ENCODE measurements at regions not wholly inside any gene's neighbourhood (a gene's known extent, or its start where the extent isn't known, plus 50 kb on each side); places are given as distances from the start of the nearest gene placed in this dataset.

DNA sequence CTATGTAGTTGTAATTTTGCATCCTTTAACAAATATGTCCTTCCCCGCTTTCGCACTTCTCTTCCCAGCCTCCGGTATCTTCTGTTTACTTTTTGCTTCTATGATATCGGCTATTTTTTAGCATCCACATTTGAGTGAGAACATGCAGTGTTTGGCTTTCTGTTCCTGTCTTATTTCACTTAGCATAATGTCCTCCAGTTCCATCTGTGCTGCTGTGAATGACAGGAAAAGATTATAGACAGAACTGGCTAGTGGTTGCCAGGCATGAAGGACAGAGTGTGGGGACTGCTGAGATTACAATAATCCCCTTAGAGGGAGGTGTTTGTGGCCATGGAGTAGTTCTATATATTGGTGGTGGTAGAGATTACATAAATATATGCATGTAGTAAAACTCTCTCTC is 588.6 kb downstream of the NLGN4X start:
- Histone ChIP-seq H3K9ac (ENCODE audit: low read length) (no peak overlapping the region), H2AFZ (ENCODE audit: low read depth, low read length) (no peak overlapping the region), H3K9me2 (ENCODE audit: insufficient read depth, low read length) (no peaks in the 10 kb centered on the region), H3K4me2 (ENCODE audit: low read length) (no peak overlapping the region), H4K20me1 (ENCODE audit: insufficient read depth) (no peaks in the 10 kb centered on the region), H3K27me3 (ENCODE audit: insufficient read depth, low read depth, low read length) (no peaks in the 10 kb centered on the region), H3K4me3 (ENCODE audit: low read length) (no peak overlapping the region), H3K9me3 (ENCODE audit: low read length) (no peaks in the 10 kb centered on the region), H3K79me2 (replicated peaks; ENCODE audit: insufficient read depth, low read length) (no peaks in the 10 kb centered on the region), H3K27ac (ENCODE audit: low read length) (no peak overlapping the region), H3F3A (ENCODE audit: insufficient read depth, low read length, poor library complexity, severe bottlenecking) (no peaks in the 10 kb centered on the region), H3K36me3 (ENCODE audit: insufficient read depth, low read length) (no peaks in the 10 kb centered on the region)
- TF ChIP-seq SMC3 (conservative IDR thresholded peaks at IDR 0.05; ENCODE audit: poor library complexity) (no peak), POLR2AphosphoS5 (IDR thresholded peaks at IDR 0.05) (no peak), TAF1 (IDR thresholded peaks at IDR 0.05; ENCODE audit: low read depth) (no peak), EP300 (conservative IDR thresholded peaks at IDR 0.05; ENCODE audit: poor library complexity, severe bottlenecking) (no peak), MXI1 (conservative IDR thresholded peaks at IDR 0.05; ENCODE audit: poor library complexity, severe bottlenecking) (no peak), RAD21 (conservative IDR thresholded peaks at IDR 0.05) (no peak), EZH2 (IDR thresholded peaks at IDR 0.05; ENCODE audit: borderline replicate concordance, insufficient read depth, low read length, poor library complexity, severe bottlenecking) (no peak)
- TF ChIP-seq, protein P1, sequence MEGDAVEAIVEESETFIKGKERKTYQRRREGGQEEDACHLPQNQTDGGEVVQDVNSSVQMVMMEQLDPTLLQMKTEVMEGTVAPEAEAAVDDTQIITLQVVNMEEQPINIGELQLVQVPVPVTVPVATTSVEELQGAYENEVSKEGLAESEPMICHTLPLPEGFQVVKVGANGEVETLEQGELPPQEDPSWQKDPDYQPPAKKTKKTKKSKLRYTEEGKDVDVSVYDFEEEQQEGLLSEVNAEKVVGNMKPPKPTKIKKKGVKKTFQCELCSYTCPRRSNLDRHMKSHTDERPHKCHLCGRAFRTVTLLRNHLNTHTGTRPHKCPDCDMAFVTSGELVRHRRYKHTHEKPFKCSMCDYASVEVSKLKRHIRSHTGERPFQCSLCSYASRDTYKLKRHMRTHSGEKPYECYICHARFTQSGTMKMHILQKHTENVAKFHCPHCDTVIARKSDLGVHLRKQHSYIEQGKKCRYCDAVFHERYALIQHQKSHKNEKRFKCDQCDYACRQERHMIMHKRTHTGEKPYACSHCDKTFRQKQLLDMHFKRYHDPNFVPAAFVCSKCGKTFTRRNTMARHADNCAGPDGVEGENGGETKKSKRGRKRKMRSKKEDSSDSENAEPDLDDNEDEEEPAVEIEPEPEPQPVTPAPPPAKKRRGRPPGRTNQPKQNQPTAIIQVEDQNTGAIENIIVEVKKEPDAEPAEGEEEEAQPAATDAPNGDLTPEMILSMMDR (IDR thresholded peaks at IDR 0.05; ENCODE audit: poor library complexity, severe bottlenecking) = no peak
- TF ChIP-seq, protein P2, sequence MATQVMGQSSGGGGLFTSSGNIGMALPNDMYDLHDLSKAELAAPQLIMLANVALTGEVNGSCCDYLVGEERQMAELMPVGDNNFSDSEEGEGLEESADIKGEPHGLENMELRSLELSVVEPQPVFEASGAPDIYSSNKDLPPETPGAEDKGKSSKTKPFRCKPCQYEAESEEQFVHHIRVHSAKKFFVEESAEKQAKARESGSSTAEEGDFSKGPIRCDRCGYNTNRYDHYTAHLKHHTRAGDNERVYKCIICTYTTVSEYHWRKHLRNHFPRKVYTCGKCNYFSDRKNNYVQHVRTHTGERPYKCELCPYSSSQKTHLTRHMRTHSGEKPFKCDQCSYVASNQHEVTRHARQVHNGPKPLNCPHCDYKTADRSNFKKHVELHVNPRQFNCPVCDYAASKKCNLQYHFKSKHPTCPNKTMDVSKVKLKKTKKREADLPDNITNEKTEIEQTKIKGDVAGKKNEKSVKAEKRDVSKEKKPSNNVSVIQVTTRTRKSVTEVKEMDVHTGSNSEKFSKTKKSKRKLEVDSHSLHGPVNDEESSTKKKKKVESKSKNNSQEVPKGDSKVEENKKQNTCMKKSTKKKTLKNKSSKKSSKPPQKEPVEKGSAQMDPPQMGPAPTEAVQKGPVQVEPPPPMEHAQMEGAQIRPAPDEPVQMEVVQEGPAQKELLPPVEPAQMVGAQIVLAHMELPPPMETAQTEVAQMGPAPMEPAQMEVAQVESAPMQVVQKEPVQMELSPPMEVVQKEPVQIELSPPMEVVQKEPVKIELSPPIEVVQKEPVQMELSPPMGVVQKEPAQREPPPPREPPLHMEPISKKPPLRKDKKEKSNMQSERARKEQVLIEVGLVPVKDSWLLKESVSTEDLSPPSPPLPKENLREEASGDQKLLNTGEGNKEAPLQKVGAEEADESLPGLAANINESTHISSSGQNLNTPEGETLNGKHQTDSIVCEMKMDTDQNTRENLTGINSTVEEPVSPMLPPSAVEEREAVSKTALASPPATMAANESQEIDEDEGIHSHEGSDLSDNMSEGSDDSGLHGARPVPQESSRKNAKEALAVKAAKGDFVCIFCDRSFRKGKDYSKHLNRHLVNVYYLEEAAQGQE (IDR thresholded peaks at IDR 0.05; ENCODE audit: borderline replicate concordance) = no peak

DNA sequence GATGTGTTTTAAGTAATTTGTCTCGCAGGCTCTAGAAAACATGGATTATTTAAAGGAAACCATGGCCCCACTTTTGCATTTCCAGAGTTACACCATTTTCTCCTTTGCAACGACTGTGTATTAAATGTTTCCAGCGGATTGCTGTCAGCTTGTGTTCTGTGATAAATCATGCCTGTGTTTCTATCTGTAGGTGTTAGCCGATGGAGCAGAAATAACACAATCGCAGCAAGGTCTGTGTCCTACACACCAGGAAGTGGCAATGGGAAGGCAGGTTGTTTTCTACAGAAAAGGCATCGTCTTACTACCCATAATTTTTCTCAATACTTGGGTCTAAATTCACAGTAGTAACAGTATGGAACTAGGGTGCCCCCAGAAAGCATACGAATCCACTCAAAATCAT is 590.1 kb downstream of the NLGN4X start:
- no peaks in the 10 kb centered on the region for H3K9me3 ChIP-seq (ENCODE audit: low read length)
- TF ChIP-seq TAF1 (IDR thresholded peaks at IDR 0.05; ENCODE audit: low read depth) = no peak
- no peak for TF ChIP-seq EP300 (conservative IDR thresholded peaks at IDR 0.05; ENCODE audit: poor library complexity, severe bottlenecking)
- no peak for TF ChIP-seq EZH2 (IDR thresholded peaks at IDR 0.05; ENCODE audit: borderline replicate concordance, insufficient read depth, low read length, poor library complexity, severe bottlenecking)
- TF ChIP-seq POLR2AphosphoS5 (IDR thresholded peaks at IDR 0.05) = no peak
- TF ChIP-seq, protein P1 (IDR thresholded peaks at IDR 0.05; ENCODE audit: poor library complexity, severe bottlenecking) = no peak
- TF ChIP-seq MXI1 (conservative IDR thresholded peaks at IDR 0.05; ENCODE audit: poor library complexity, severe bottlenecking) = no peak
- TF ChIP-seq SMC3 (conservative IDR thresholded peaks at IDR 0.05; ENCODE audit: poor library complexity) = no peak
- TF ChIP-seq, protein P2 (IDR thresholded peaks at IDR 0.05; ENCODE audit: borderline replicate concordance) = no peak
- TF ChIP-seq RAD21 (conservative IDR thresholded peaks at IDR 0.05) = no peak
- no peak overlapping the region for H3K9ac ChIP-seq (ENCODE audit: low read length)
- H3K79me2 ChIP-seq (replicated peaks; ENCODE audit: insufficient read depth, low read length) = no peaks in the 10 kb centered on the region
- no peaks in the 10 kb centered on the region for H3K27me3 ChIP-seq (ENCODE audit: insufficient read depth, low read depth, low read length)
- H3K4me3 ChIP-seq (ENCODE audit: low read length) = no peak overlapping the region
- H3K9me2 ChIP-seq (ENCODE audit: insufficient read depth, low read length) = no peaks in the 10 kb centered on the region
- H2AFZ ChIP-seq (ENCODE audit: low read depth, low read length) = no peak overlapping the region
- H4K20me1 ChIP-seq (ENCODE audit: insufficient read depth) = no peaks in the 10 kb centered on the region
- peak overlapping the region; percentile 36 for H3K27ac ChIP-seq (ENCODE audit: low read length)
- no peaks in the 10 kb centered on the region for H3K36me3 ChIP-seq (ENCODE audit: insufficient read depth, low read length)
- no peak overlapping the region for H3K4me2 ChIP-seq (ENCODE audit: low read length)
- no peaks in the 10 kb centered on the region for H3F3A ChIP-seq (ENCODE audit: insufficient read depth, low read length, poor library complexity, severe bottlenecking)

Data from neural cell (in vitro differentiated cells).